ENCODE measurements at regions not wholly inside any gene's neighbourhood (a gene's known extent, or its start where the extent isn't known, plus 50 kb on each side); places are given as distances from the start of the nearest gene placed in this dataset.

GRCh38 chr14:85039353-85039626, 490.7 kb upstream of the FLRT2 start:
- no peak for DNase-seq
- no peaks in the 10 kb centered on the region for H3K79me2 ChIP-seq (ENCODE audit: insufficient read depth, low read length)
- intact Hi-C loops (cut with micrococcal nuclease): no loop called here
- no peaks in the 10 kb centered on the region for H3K36me3 ChIP-seq (replicated peaks in 1 of 2; ENCODE audit: control insufficient read depth in 1 of 2, insufficient read depth in 2 of 2, low read length in 2 of 2)
- H3K9ac ChIP-seq (ENCODE audit: insufficient read depth, low read length, poor library complexity, severe bottlenecking): no peak overlapping the region
- Mint-ChIP-seq H3K9me3 (peaks cover 0 to 9% (median 7%) of the 10 kb centered on the region in 7 donors), H3K4me1 (no peaks in the 10 kb centered on the region), H3K27me3 (ENCODE audit: low read depth in 3 of 3) (no peaks in the 10 kb centered on the region), H3K27ac (no peak overlapping the region), H3K4me3 (no peak overlapping the region), H3K36me3 (no peaks in the 10 kb centered on the region)
- H3K27ac ChIP-seq (ENCODE audit: low read depth in 1 of 2, low read length in 2 of 2): no peak overlapping the region
- no peaks in the 10 kb centered on the region for H4K20me1 ChIP-seq (ENCODE audit: insufficient read depth, low read length)
- H3K4me2 ChIP-seq (replicated peaks; ENCODE audit: extremely low read depth, low read length, poor library complexity, severe bottlenecking): no peak overlapping the region
- no peak overlapping the region for H3K4me3 ChIP-seq (replicated peaks in 1 of 3; ENCODE audit: low read depth in 2 of 3, low read length in 3 of 3)
- no peaks in the 10 kb centered on the region for H3K4me1 ChIP-seq (ENCODE audit: control insufficient read depth in 1 of 2, insufficient read depth in 2 of 2, low read length in 2 of 2)
- TF ChIP-seq, protein P1, sequence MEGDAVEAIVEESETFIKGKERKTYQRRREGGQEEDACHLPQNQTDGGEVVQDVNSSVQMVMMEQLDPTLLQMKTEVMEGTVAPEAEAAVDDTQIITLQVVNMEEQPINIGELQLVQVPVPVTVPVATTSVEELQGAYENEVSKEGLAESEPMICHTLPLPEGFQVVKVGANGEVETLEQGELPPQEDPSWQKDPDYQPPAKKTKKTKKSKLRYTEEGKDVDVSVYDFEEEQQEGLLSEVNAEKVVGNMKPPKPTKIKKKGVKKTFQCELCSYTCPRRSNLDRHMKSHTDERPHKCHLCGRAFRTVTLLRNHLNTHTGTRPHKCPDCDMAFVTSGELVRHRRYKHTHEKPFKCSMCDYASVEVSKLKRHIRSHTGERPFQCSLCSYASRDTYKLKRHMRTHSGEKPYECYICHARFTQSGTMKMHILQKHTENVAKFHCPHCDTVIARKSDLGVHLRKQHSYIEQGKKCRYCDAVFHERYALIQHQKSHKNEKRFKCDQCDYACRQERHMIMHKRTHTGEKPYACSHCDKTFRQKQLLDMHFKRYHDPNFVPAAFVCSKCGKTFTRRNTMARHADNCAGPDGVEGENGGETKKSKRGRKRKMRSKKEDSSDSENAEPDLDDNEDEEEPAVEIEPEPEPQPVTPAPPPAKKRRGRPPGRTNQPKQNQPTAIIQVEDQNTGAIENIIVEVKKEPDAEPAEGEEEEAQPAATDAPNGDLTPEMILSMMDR (IDR thresholded peaks at IDR 0.05): no peak
- peaks cover 0 to 7% of the 10 kb centered on the region in 2 donors for H3K9me3 ChIP-seq (replicated peaks in 1 of 2; ENCODE audit: control insufficient read depth in 1 of 2, insufficient read depth in 1 of 2, low read length in 2 of 2)
- H2AFZ ChIP-seq (ENCODE audit: insufficient read depth, low read depth, low read length, poor library complexity, severe bottlenecking): no peak overlapping the region
- no peaks in the 10 kb centered on the region for H3K27me3 ChIP-seq (ENCODE audit: control insufficient read depth in 2 of 2, insufficient read depth in 2 of 2, low read length in 2 of 2)

- H3K4me1 Mint-ChIP-seq: no peaks in the 10 kb centered on the region
- H4K20me1 ChIP-seq (ENCODE audit: insufficient read depth, low read length): no peaks in the 10 kb centered on the region
- H3K4me3 ChIP-seq (replicated peaks in 1 of 3; ENCODE audit: low read depth in 2 of 3, low read length in 3 of 3): no peak overlapping the region
- no peak overlapping the region for H3K27ac ChIP-seq (ENCODE audit: low read depth in 1 of 2, low read length in 2 of 2)
- H2AFZ ChIP-seq (ENCODE audit: insufficient read depth, low read depth, low read length, poor library complexity, severe bottlenecking): no peak overlapping the region
- intact Hi-C loops (cut with micrococcal nuclease): no loop called here
- WGBS (ENCODE audit: insufficient coverage): 57% methylated on average over 3 of the region's 6 CpGs
- no peak overlapping the region for H3K4me3 Mint-ChIP-seq
- no peaks in the 10 kb centered on the region for H3K79me2 ChIP-seq (ENCODE audit: insufficient read depth, low read length)
- peaks cover 0 to 8% (median 5%) of the 10 kb centered on the region in 7 donors for H3K9me3 Mint-ChIP-seq
- H3K4me1 ChIP-seq (ENCODE audit: control insufficient read depth in 1 of 2, insufficient read depth in 2 of 2, low read length in 2 of 2): no peaks in the 10 kb centered on the region
- H3K36me3 Mint-ChIP-seq: no peaks in the 10 kb centered on the region
- H3K9ac ChIP-seq (ENCODE audit: insufficient read depth, low read length, poor library complexity, severe bottlenecking): no peak overlapping the region
- peaks cover 0 to 7% of the 10 kb centered on the region in 2 donors for H3K9me3 ChIP-seq (replicated peaks in 1 of 2; ENCODE audit: control insufficient read depth in 1 of 2, insufficient read depth in 1 of 2, low read length in 2 of 2)
- no peak overlapping the region for H3K27ac Mint-ChIP-seq
- no peak for DNase-seq
- H3K27me3 Mint-ChIP-seq (ENCODE audit: low read depth in 3 of 3): no peaks in the 10 kb centered on the region
- no peaks in the 10 kb centered on the region for H3K36me3 ChIP-seq (replicated peaks in 1 of 2; ENCODE audit: control insufficient read depth in 1 of 2, insufficient read depth in 2 of 2, low read length in 2 of 2)
- TF ChIP-seq, protein P1 (IDR thresholded peaks at IDR 0.05): no peak
- no peak overlapping the region for H3K4me2 ChIP-seq (replicated peaks; ENCODE audit: extremely low read depth, low read length, poor library complexity, severe bottlenecking)
- no peaks in the 10 kb centered on the region for H3K27me3 ChIP-seq (ENCODE audit: control insufficient read depth in 2 of 2, insufficient read depth in 2 of 2, low read length in 2 of 2)
Observed at GRCh38 chr14:85040046-85040685, 489.8 kb upstream of the FLRT2 start.

Measured in CD14-positive monocyte (primary cell).